ENCODE measurements at regions not wholly inside any gene's neighbourhood (a gene's known extent, or its start where the extent isn't known, plus 50 kb on each side); places are given as distances from the start of the nearest gene placed in this dataset.

DNA sequence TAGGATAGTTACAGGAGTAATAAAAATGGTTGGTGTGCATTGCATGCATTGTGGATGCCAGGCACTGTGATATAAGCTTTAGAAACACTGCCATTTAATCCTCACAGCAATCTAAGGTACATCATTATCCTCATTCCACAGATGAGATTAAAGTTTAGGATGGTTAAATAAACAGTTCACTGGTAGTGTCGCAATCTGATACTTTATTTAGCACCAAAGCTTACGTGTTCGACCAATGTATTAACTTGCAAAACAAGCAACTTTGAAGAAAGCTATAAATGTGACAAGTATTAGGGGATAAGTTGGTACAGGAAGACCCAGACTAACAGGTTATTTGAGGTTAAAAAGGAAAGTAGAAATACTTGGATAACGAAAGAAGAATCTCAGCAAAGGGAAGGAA, 150.5 kb upstream of the ZNF385D start:
- TF ChIP-seq POLR2A (IDR thresholded peaks at IDR 0.05), result no peak
- TF ChIP-seq, protein P1, sequence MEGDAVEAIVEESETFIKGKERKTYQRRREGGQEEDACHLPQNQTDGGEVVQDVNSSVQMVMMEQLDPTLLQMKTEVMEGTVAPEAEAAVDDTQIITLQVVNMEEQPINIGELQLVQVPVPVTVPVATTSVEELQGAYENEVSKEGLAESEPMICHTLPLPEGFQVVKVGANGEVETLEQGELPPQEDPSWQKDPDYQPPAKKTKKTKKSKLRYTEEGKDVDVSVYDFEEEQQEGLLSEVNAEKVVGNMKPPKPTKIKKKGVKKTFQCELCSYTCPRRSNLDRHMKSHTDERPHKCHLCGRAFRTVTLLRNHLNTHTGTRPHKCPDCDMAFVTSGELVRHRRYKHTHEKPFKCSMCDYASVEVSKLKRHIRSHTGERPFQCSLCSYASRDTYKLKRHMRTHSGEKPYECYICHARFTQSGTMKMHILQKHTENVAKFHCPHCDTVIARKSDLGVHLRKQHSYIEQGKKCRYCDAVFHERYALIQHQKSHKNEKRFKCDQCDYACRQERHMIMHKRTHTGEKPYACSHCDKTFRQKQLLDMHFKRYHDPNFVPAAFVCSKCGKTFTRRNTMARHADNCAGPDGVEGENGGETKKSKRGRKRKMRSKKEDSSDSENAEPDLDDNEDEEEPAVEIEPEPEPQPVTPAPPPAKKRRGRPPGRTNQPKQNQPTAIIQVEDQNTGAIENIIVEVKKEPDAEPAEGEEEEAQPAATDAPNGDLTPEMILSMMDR (IDR thresholded peaks at IDR 0.05), result no peak
